ENCODE measurements at regions not wholly inside any gene's neighbourhood (a gene's known extent, or its start where the extent isn't known, plus 50 kb on each side); places are given as distances from the start of the nearest gene placed in this dataset.

DNA sequence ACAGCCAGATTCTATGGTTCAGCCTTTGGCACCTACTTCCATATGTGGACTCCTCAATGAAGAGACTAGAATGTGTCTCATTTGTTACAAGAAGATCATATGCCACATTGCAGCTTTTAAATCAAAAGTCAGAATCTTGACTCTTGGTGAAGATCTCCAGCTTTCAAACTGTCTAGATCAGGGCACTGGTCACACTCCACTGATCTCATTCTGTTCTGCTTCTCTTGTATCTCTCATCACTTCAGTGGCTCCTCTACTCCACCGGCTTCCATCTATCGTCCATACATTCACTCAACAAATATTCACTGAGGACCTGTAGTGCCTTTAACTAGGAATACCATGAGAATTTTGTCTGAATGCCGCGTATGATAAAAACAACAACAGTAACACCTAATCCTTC, 203.3 kb upstream of the LPP start:
- CTCF ChIA-PET (ENCODE audit: unreplicated experiment): interaction anchor here (0.6 to 1.8 kb wide), 5 partner anchors 11 to 205 kb away, joined by 3 to 9 read pairs (median 3); partner anchors contain the start of gene BCL6
- POLR2A ChIA-PET: interaction anchor here (0.6 to 20.4 kb wide), 15 partner anchors 10 to 298 kb away, joined by 3 to 1356 read pairs (median 6); partner anchors contain the start of gene BCL6

DNA sequence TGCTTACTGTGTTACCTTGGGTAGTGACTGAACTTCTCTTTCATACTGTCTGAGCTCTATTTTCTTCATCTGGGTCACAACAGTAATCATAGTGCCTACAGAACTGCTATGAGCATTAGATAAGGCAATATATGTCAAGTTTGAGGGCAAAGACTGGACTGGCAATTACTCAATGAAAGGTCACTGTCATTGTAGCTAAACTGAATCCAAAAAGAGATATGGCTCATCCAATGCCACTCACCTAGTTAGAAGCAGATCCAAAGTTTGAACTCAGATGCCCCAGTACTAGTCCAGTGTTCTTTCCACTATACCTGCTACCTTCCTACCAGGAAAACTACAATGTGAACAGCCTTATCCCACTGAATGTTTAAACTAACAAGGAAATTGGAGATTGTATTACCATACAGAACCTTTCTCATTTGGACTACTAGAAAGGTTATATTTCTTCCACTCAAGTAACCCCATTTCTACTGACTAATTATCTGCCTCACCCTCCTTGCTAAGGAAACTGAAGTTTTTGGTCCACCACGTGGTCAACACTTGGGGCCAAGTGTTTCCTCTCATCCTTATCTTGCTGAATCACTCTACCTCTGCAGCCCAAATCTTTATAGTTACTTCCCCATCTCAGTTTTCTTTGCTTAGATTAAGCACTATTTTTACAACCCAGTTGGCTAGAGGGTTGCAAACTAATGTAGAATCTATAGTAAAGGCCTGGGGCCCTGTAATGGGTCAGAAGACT, 202.3 kb upstream of the LPP start:
- H3K27ac ChIP-seq (ENCODE audit: low read depth, low read length, poor library complexity, severe bottlenecking): peak overlapping the region; percentile 99
- no peaks in the 10 kb centered on the region for H3K9me3 ChIP-seq (ENCODE audit: low read length)
- H3K9me2 ChIP-seq (ENCODE audit: insufficient read depth, low read length): no peaks in the 10 kb centered on the region
- POLR2A ChIA-PET: interaction anchor here (1.6 to 20.4 kb wide), 9 partner anchors 11 to 204 kb away, joined by 5 to 1356 read pairs (median 134); partner anchors contain the start of gene BCL6
- H3K4me3 ChIP-seq (ENCODE audit: low read depth, low read length, poor library complexity, severe bottlenecking): no peak overlapping the region
- CTCF ChIA-PET (ENCODE audit: unreplicated experiment): interaction anchor here (1.8 kb wide), 1 partner anchor 12 kb away, joined by 9 read pairs; no protein-coding TSS in a partner anchor
- peak overlapping the region; percentile 95 for H3K4me2 ChIP-seq (ENCODE audit: low read length)
- no TSS peak for BruUV-seq (replicated peaks)
- H2AFZ ChIP-seq (ENCODE audit: low read length): peak overlapping the region; percentile 6; the same call in 1 of the 2 replicates
- intact Hi-C loops (cut with micrococcal nuclease; ENCODE audit: unreplicated experiment): no loop called here
- H4K20me1 ChIP-seq (ENCODE audit: insufficient read depth, low read length): no peaks in the 10 kb centered on the region
- TF ChIP-seq, protein P1, sequence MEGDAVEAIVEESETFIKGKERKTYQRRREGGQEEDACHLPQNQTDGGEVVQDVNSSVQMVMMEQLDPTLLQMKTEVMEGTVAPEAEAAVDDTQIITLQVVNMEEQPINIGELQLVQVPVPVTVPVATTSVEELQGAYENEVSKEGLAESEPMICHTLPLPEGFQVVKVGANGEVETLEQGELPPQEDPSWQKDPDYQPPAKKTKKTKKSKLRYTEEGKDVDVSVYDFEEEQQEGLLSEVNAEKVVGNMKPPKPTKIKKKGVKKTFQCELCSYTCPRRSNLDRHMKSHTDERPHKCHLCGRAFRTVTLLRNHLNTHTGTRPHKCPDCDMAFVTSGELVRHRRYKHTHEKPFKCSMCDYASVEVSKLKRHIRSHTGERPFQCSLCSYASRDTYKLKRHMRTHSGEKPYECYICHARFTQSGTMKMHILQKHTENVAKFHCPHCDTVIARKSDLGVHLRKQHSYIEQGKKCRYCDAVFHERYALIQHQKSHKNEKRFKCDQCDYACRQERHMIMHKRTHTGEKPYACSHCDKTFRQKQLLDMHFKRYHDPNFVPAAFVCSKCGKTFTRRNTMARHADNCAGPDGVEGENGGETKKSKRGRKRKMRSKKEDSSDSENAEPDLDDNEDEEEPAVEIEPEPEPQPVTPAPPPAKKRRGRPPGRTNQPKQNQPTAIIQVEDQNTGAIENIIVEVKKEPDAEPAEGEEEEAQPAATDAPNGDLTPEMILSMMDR (conservative IDR thresholded peaks at IDR 0.05; ENCODE audit: low read length): no peak
- TF ChIP-seq EZH2phosphoT487 (IDR thresholded peaks at IDR 0.05; ENCODE audit: borderline replicate concordance, low read depth, low read length): no peak
- peak; percentile 66 for DNase-seq (ENCODE audit: low spot score)
- H3K79me2 ChIP-seq (ENCODE audit: insufficient read depth, low read depth, low read length): peaks cover 12% of the 10 kb centered on the region; the same call in 1 of the 2 replicates
- H3K36me3 ChIP-seq (ENCODE audit: insufficient read depth, low read length): no peaks in the 10 kb centered on the region; the same call in 1 of the 2 replicates
- peaks cover 100% of the 10 kb centered on the region for H3K4me1 ChIP-seq (ENCODE audit: insufficient read depth, low read length, poor library complexity, severe bottlenecking)

More for the DNA sequence above, 203.3 kb upstream of the LPP start:
- H3K9me2 ChIP-seq (ENCODE audit: insufficient read depth, low read length): no peaks in the 10 kb centered on the region
- H4K20me1 ChIP-seq (ENCODE audit: insufficient read depth, low read length): no peaks in the 10 kb centered on the region
- peaks cover 100% of the 10 kb centered on the region for H3K4me1 ChIP-seq (ENCODE audit: insufficient read depth, low read length, poor library complexity, severe bottlenecking)
- H3K27ac ChIP-seq (ENCODE audit: low read depth, low read length, poor library complexity, severe bottlenecking): peak overlapping the region; percentile 99
- DNase-seq (ENCODE audit: low spot score): peak; percentile 56
- intact Hi-C loops (cut with micrococcal nuclease; ENCODE audit: unreplicated experiment): no loop called here
- H3K9me3 ChIP-seq (ENCODE audit: low read length): no peaks in the 10 kb centered on the region
- H3K36me3 ChIP-seq (ENCODE audit: insufficient read depth, low read length): no peaks in the 10 kb centered on the region; the same call in 1 of the 2 replicates
- H3K4me2 ChIP-seq (ENCODE audit: low read length): peak overlapping the region; percentile 95
- H3K79me2 ChIP-seq (ENCODE audit: insufficient read depth, low read depth, low read length): peaks cover 15% of the 10 kb centered on the region; the same call in 1 of the 2 replicates
- H2AFZ ChIP-seq (ENCODE audit: low read length): no peak overlapping the region
- no TSS peak for BruUV-seq (replicated peaks)
- TF ChIP-seq EZH2phosphoT487 (IDR thresholded peaks at IDR 0.05; ENCODE audit: borderline replicate concordance, low read depth, low read length): no peak
- TF ChIP-seq, protein P1 (conservative IDR thresholded peaks at IDR 0.05; ENCODE audit: low read length): no peak
- no peak overlapping the region for H3K4me3 ChIP-seq (ENCODE audit: low read depth, low read length, poor library complexity, severe bottlenecking)
